Spinal cord (tissue), 9 donors: ENCODE measurements at regions not wholly inside any gene's neighbourhood (a gene's known extent, or its start where the extent isn't known, plus 50 kb on each side); places are given as distances from the start of the nearest gene placed in this dataset.

Experiments
- DNase-seq, 6 donors: peaks; one replicate each; pipeline versions ENCODE4 v3.0.0 to v3.0.0-alpha.2; 2013 to 2015; ENCODE audit warnings: low spot score in 6 of 6, low read depth in 4 of 6
- H3K27ac ChIP-seq: one replicate; pipeline ENCODE4 v1.5.1; 2013; ENCODE audit warnings: low read depth, low read length, control low read depth
- H3K27me3 ChIP-seq: one replicate; pipeline ENCODE4 v1.6.1; 2013; ENCODE audit warnings: low read length; ENCODE audit not compliant: control insufficient read depth, insufficient read depth
- H3K36me3 ChIP-seq: one replicate; pipeline ENCODE4 v1.6.1; 2013; ENCODE audit warnings: low read length; ENCODE audit not compliant: control insufficient read depth, insufficient read depth
- H3K4me1 ChIP-seq: one replicate; pipeline ENCODE4 v1.6.1; 2013; ENCODE audit warnings: low read length; ENCODE audit not compliant: control insufficient read depth, insufficient read depth
- H3K4me3 ChIP-seq: one replicate; pipeline ENCODE4 v1.5.1; 2013; ENCODE audit warnings: low read depth, low read length, control low read depth
- H3K9me3 ChIP-seq: one replicate; pipeline ENCODE4 v1.6.1; 2013; ENCODE audit warnings: low read length; ENCODE audit not compliant: control insufficient read depth, insufficient read depth
- WGBS: methylation state at CpG from one replicate; pipeline ENCODE4 v1.1.5; 2013; ENCODE audit warnings: missing lambda C conversion rate; ENCODE audit not compliant: insufficient coverage; 5-methylcytosine and 5-hydroxymethylcytosine counted together
- donor health status: healthy.

DNA sequence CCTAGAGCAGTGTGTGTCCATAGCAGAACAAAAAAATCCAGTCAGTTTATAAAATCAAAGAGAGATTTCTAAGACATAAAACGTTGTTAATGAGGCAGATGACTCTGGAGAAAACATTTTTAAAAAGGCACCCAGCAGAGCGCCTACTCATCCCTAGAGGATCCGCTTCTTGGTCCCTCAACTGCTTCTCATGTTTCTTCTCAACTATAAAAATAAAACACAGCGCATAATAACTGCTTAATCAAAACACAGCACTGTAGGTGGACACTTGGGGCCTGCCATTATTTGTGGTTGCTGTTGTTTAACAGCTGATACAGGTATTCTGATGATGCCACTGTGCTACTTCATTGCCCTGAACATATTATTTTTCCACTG, 347.9 kb downstream of the FGF9 start:
- Histone ChIP-seq H3K4me3 (no peak overlapping the region), H3K27me3 (no peaks in the 10 kb centered on the region), H3K4me1 (no peaks in the 10 kb centered on the region), H3K27ac (no peak overlapping the region), H3K36me3 (no peaks in the 10 kb centered on the region), H3K9me3 (no peaks in the 10 kb centered on the region)
- DNase-seq = no peak
- no CpG with 5 or more reads among the region's 4 CpGs for WGBS

DNA sequence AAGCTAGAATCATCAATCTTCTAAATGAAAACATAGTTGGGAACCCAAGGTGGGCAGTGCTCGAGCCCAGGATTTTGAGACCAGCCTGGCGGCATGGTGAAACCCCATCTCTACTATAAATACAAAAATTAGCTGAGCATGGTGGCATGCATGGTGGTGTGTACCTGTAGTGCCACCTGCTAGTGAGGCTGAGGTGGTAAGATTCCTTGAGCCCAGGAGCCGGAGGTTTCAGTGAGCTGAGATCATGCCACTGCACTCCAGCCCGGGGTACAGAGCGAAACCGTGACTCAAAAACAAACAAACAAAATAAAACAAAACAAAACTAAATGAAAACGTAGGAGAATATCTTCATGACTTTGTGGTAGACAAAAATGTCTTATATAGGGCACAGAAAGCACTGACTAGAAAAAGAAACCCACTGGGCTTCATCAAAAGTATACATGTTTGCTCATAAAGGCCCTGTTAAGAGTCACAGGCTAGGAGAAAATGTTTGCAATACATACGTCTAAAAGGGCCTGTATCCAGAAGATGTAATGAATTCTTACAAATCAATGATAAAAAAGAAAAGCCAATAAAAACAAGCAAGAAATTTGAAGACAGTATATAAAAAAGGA, 353.6 kb downstream of the FGF9 start:
- Histone ChIP-seq H3K4me1 (no peaks in the 10 kb centered on the region), H3K27ac (no peak overlapping the region), H3K4me3 (no peak overlapping the region), H3K9me3 (no peaks in the 10 kb centered on the region), H3K27me3 (no peaks in the 10 kb centered on the region), H3K36me3 (no peaks in the 10 kb centered on the region)
- WGBS = no CpG with 5 or more reads among the region's 8 CpGs
- no peak for DNase-seq

DNA sequence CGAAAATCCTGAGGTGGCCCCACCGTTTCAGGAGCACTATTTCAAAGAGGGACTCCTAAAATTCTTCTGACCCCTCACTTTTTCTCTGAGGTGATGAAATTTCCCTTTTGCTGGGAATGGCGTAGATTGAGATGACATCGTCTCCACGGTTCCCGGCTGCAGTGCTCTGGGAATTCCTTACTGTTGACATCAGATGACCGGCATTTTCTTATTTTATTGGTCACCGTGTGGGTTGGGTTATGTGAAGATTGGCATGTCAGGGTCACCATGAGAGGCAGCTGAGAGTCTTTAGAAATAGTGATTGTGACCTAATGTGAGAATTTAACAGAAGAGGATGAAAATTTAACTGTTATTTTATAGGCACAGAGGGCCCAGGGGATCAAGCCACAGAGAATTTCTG, 356.7 kb downstream of the FGF9 start:
- Histone ChIP-seq H3K9me3 (no peaks in the 10 kb centered on the region), H3K36me3 (no peaks in the 10 kb centered on the region), H3K4me1 (no peaks in the 10 kb centered on the region), H3K27ac (no peak overlapping the region), H3K27me3 (no peaks in the 10 kb centered on the region), H3K4me3 (no peak overlapping the region)
- no peak for DNase-seq
- WGBS = 84% methylated on average over 6 of the region's 8 CpGs

DNA sequence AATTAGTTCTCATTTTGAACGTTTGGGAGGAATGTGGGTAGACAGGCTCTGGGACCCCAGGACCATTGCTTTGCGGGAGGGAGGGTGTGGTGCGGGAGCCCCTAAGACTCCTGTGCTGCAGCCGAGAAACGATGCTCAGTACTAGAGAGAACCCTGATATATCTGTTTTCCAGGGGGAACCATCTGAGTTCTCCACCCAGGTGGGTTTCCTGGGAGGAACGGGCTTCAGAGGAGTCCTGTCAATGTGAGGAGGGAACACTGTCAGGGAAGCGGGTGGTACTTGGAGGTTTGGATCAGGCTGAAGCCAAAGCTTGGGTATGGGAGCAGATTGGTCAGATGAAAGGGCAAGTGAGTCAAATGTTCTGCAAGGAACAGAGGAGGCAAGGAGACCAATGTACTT, 358.0 kb downstream of the FGF9 start:
- DNase-seq = no peak
- H3K27ac ChIP-seq = no peak overlapping the region
- no peaks in the 10 kb centered on the region for H3K9me3 ChIP-seq
- H3K4me3 ChIP-seq = no peak overlapping the region
- WGBS = 89% methylated on average over 7 of the region's 7 CpGs
- H3K27me3 ChIP-seq = no peaks in the 10 kb centered on the region
- no peaks in the 10 kb centered on the region for H3K36me3 ChIP-seq
- H3K4me1 ChIP-seq = no peaks in the 10 kb centered on the region

DNA sequence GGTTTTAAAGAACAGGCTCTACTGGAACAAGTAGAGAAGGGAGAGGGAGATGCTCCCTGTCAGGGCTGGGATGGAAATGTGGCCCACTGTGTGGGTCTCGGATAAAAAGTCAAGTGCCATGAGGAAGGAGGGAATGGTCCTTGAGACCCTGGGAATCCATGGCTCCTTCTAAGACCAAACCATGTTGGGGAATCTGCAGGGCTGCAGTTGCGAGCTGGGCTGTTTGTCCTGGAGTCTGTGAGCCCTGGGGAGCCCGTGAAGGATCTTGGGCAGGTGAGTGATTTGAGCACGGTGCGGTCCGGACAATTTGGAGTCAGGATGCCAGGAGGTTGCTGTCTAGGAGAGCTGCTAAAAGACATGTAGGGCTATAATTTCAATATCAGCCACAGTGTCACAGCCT, 359.4 kb downstream of the FGF9 start:
- WGBS = 86% methylated on average over 6 of the region's 6 CpGs
- no peaks in the 10 kb centered on the region for H3K27me3 ChIP-seq
- H3K9me3 ChIP-seq = no peaks in the 10 kb centered on the region
- no peaks in the 10 kb centered on the region for H3K36me3 ChIP-seq
- no peak overlapping the region for H3K4me3 ChIP-seq
- no peak for DNase-seq
- no peaks in the 10 kb centered on the region for H3K4me1 ChIP-seq
- no peak overlapping the region for H3K27ac ChIP-seq

DNA sequence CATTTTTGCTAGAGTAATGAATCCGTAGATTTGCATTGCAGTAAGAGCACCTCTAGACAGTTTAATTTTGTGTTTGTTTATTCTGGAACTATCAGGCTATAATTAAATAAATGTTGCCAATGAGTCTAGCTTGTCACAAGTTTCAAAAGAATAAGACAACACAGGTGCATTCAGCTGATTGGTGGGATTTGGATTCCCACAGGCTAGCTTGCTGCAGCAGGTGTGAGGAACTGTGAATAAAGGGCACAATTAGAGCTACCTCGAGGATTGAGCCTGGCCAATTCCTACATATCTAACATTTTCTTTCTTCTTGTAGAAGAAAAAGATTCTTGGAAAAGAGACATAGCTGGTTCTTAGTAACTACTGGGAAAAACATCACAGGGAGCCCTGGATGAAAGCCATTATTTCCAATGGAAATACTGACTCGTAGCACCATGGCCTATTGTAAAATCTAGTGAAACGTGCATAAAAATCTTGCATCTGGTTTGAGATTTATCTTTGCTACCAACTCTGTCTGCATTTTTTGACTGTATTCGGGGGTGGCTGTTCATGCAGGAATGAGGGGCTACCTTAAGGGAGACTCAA, 360.9 kb downstream of the FGF9 start:
- peak in 1 of 6 donors; percentile 34 for DNase-seq
- Histone ChIP-seq H3K27ac (no peak overlapping the region), H3K27me3 (no peaks in the 10 kb centered on the region), H3K4me1 (no peaks in the 10 kb centered on the region), H3K4me3 (no peak overlapping the region), H3K9me3 (no peaks in the 10 kb centered on the region), H3K36me3 (no peaks in the 10 kb centered on the region)
- 80% methylated on average over 2 of the region's 5 CpGs for WGBS

DNA sequence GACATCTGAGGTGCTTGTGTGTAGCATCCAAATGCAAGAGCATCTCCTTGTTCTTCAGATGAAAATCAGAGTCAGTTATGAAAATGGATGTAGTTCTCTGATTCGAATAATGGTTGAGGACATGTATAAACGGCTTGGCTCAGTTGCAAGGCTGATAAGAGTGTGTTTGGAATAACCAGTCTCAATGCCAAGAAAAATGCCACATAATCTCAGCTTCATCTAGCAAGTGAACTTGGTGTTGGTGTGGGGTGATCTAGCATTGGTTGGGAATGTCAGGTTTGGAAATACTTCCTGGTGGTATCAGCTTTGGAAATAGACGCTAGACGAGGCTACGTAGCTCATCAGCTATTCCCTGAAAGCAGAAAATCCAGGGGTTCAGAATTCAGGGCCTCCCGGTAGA, 362.0 kb downstream of the FGF9 start:
- no peak for DNase-seq
- no peaks in the 10 kb centered on the region for H3K36me3 ChIP-seq
- no peaks in the 10 kb centered on the region for H3K4me1 ChIP-seq
- no peak overlapping the region for H3K27ac ChIP-seq
- H3K4me3 ChIP-seq = no peak overlapping the region
- 97% methylated on average over 4 of the region's 6 CpGs for WGBS
- no peaks in the 10 kb centered on the region for H3K9me3 ChIP-seq
- no peaks in the 10 kb centered on the region for H3K27me3 ChIP-seq

DNA sequence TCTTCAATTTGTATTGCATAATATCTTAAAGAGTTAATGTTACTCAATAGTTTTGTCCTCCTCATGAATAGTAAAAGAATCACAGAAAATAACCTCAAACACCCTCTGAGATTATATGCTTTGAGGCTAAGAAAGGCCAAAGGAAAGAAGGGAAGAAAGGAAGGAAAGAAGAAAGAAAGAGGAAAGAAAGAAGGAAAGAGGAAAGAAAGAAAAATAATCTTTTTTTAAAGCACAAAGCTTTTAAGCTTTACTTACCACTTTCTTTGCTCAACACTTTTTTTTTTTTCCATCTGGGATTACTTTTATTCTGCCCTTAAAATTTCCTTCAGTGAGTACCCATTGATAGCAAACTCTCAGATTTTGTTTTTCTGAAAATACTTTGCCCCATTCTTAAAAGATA, 369.1 kb downstream of the FGF9 start:
- DNase-seq = no peak

DNA sequence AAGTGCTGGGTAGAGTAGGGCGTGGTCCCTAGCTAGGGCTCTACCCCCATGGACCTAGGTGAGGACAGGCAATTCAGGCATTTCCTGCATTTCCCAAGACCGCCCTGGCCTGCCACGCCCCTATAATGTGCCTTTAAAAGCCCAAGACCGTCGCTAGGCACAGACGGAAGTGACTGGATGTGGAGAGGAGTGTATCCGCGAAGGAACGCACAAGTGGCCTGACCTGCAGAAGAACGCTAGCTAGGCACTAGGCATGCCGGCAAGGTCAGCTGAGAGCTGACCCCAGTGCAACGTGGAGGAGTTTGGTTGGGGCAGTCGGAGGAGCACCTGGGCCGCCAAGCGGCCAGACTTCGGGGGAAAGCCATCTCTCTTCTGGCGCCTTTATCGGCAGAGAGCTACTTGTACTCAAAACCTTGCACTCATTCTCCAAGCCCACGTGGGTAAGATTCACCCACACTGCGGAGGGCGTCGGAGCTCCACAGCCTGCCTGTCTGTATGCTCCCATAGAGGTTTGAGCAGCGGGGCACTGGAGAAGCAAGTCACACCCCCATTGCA, 370.0 kb downstream of the FGF9 start:
- WGBS = 81% methylated on average over 22 of the region's 23 CpGs
- no peaks in the 10 kb centered on the region for H3K4me1 ChIP-seq
- no peaks in the 10 kb centered on the region for H3K9me3 ChIP-seq
- H3K27me3 ChIP-seq = no peaks in the 10 kb centered on the region
- no peak overlapping the region for H3K27ac ChIP-seq
- no peak for DNase-seq
- H3K4me3 ChIP-seq = no peak overlapping the region
- H3K36me3 ChIP-seq = no peaks in the 10 kb centered on the region

More for the DNA sequence above, 369.1 kb downstream of the FGF9 start:
- Histone ChIP-seq H3K9me3 (no peaks in the 10 kb centered on the region), H3K4me3 (no peak overlapping the region), H3K36me3 (no peaks in the 10 kb centered on the region), H3K27ac (no peak overlapping the region), H3K4me1 (no peaks in the 10 kb centered on the region), H3K27me3 (no peaks in the 10 kb centered on the region)

DNA sequence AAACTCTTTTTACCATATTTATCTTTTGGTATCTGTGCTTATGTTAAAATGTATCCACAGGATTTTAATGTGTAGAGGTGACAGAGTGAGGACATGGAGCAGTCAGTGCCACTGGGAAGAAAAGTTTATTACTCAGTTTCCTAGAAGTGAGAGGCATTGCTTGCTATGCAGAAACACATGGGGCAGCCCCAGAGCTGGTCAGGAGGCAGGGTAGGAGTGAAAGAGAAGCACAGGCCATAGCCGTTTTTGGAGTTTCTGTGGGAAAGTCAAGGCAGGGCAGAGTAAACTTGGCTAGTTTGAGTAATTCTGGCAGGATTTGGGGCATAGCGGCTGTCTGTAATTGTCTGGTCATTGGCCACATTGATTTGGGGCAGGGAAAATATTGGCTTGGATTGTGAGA, 370.9 kb downstream of the FGF9 start:
- Histone ChIP-seq H3K4me3 (no peak overlapping the region), H3K36me3 (no peaks in the 10 kb centered on the region), H3K27ac (no peak overlapping the region), H3K9me3 (no peaks in the 10 kb centered on the region), H3K27me3 (no peaks in the 10 kb centered on the region), H3K4me1 (no peaks in the 10 kb centered on the region)
- DNase-seq = no peak
- 97% methylated on average over 2 of the region's 2 CpGs for WGBS
